GM12874 (cell line): ENCODE measurements at regions not wholly inside any gene's neighbourhood (a gene's known extent, or its start where the extent isn't known, plus 50 kb on each side); places are given as distances from the start of the nearest gene placed in this dataset.

Source experiments
- CTCF ChIP-seq: IDR thresholded peaks from 2 replicates; pipeline ENCODE4 v1.5.1; 2011; ENCODE audit warnings: low read depth, mild to moderate bottlenecking, control low read depth, low read length, moderate library complexity; ENCODE audit not compliant: insufficient read depth

GRCh38 chr6:14903176-14904038 is 342.5 kb upstream of the JARID2 start:
- TF ChIP-seq CTCF: no peak

- TF ChIP-seq CTCF: no peak
Measured at GRCh38 chr6:14905201-14905600, 340.7 kb upstream of the JARID2 start.

GRCh38 chr6:14906621-14907020 is 339.2 kb upstream of the JARID2 start:
- TF ChIP-seq CTCF: no peak

GRCh38 chr6:14910692-14911547 is 334.9 kb upstream of the JARID2 start:
- no peak for TF ChIP-seq CTCF

- TF ChIP-seq CTCF: no peak
Measured at GRCh38 chr6:14912226-14912625, 333.6 kb upstream of the JARID2 start.

- no peak for TF ChIP-seq CTCF
Measured at GRCh38 chr6:14912706-14913105, 333.2 kb upstream of the JARID2 start.

- no peak for TF ChIP-seq CTCF
Measured at GRCh38 chr6:14913931-14914330, 331.9 kb upstream of the JARID2 start.
